H9 (cell line): ENCODE measurements at regions not wholly inside any gene's neighbourhood (a gene's known extent, or its start where the extent isn't known, plus 50 kb on each side); places are given as distances from the start of the nearest gene placed in this dataset.

Source experiments
- DNase-seq: peaks from one replicate; pipeline ENCODE4 v3.0.0-alpha.2; 2017
- H2AFZ ChIP-seq: one replicate; pipeline ENCODE4 v1.6.1; 2013; ENCODE audit warnings: mild to moderate bottlenecking, low read length, control low read depth, moderate library complexity
- H2AK5ac ChIP-seq: 2 replicates; pipeline ENCODE4 v1.6.1; 2013; ENCODE audit warnings: low read length, control low read depth, mixed read lengths; ENCODE audit not compliant: insufficient read length
- H2BK120ac ChIP-seq: one replicate; pipeline ENCODE4 v1.6.1; 2013; ENCODE audit warnings: low read depth, mild to moderate bottlenecking, low read length, control low read depth, inconsistent platforms; ENCODE audit not compliant: poor library complexity, severe bottlenecking
- H2BK12ac ChIP-seq: 2 replicates; pipeline ENCODE4 v1.6.1; 2013; ENCODE audit warnings: low read length, control low read depth, mixed read lengths, low read depth; ENCODE audit not compliant: insufficient read length
- H2BK15ac ChIP-seq: 2 replicates; pipeline ENCODE4 v1.6.1; 2013; ENCODE audit warnings: low read depth, low read length, control low read depth
- H2BK20ac ChIP-seq: one replicate; pipeline ENCODE4 v1.6.1; 2013; ENCODE audit warnings: low read depth, mild to moderate bottlenecking, low read length, control low read depth, inconsistent platforms; ENCODE audit not compliant: poor library complexity, severe bottlenecking
- H2BK5ac ChIP-seq: 2 replicates; pipeline ENCODE4 v1.6.1; 2013; ENCODE audit warnings: low read length, control low read depth, mixed read lengths; ENCODE audit not compliant: insufficient read length
- H3K14ac ChIP-seq: 2 replicates; pipeline ENCODE4 v1.6.1; 2013; ENCODE audit warnings: low read length, control low read depth; ENCODE audit not compliant: insufficient read depth
- H3K18ac ChIP-seq: 2 replicates; pipeline ENCODE4 v1.6.1; 2013; ENCODE audit warnings: low read depth, mild to moderate bottlenecking, mixed read lengths, low read length, control low read depth; ENCODE audit not compliant: insufficient read length
- H3K23ac ChIP-seq: 2 replicates; pipeline ENCODE4 v1.6.1; 2013; ENCODE audit warnings: low read length, control low read depth, mixed read lengths, low read depth; ENCODE audit not compliant: insufficient read length
- H3K23me2 ChIP-seq: 2 replicates; pipeline ENCODE4 v1.6.1; 2013; ENCODE audit warnings: low read depth, mild to moderate bottlenecking, mixed read lengths, low read length, control low read depth; ENCODE audit not compliant: insufficient read length, poor library complexity, severe bottlenecking
- H3K27ac ChIP-seq: 2 replicates; pipeline ENCODE4 v1.5.1; 2013; ENCODE audit warnings: low read length, control low read depth, mixed read lengths, low read depth; ENCODE audit not compliant: insufficient read length
- H3K27me3 ChIP-seq: 2 replicates; pipeline ENCODE4 v1.6.1; 2013; ENCODE audit warnings: low read length, control low read depth, inconsistent platforms; ENCODE audit not compliant: insufficient read depth
- H3K4ac ChIP-seq: 2 replicates; pipeline ENCODE4 v1.6.1; 2013; ENCODE audit warnings: low read depth, mild to moderate bottlenecking, control low read depth, inconsistent platforms, low read length, moderate library complexity
- H3K4me1 ChIP-seq: 2 replicates; pipeline ENCODE4 v1.6.1; 2013; ENCODE audit warnings: low read length, control low read depth, inconsistent platforms; ENCODE audit not compliant: insufficient read depth
- H3K4me2 ChIP-seq: 2 replicates; pipeline ENCODE4 v1.6.1; 2013; ENCODE audit warnings: low read length, control low read depth, mixed read lengths; ENCODE audit not compliant: insufficient read length, insufficient read depth
- H3K56ac ChIP-seq: 2 replicates; pipeline ENCODE4 v1.6.1; 2013; ENCODE audit warnings: low read depth, mild to moderate bottlenecking, mixed read lengths, low read length, control low read depth; ENCODE audit not compliant: insufficient read length
- H3K79me1 ChIP-seq: 2 replicates; pipeline ENCODE4 v1.6.1; 2013; ENCODE audit warnings: low read depth, mild to moderate bottlenecking, moderate library complexity, low read length, control low read depth, inconsistent platforms; ENCODE audit not compliant: insufficient read depth, poor library complexity, severe bottlenecking
- H3K79me2 ChIP-seq: 2 replicates; pipeline ENCODE4 v1.6.1; 2013; ENCODE audit warnings: low read length, control low read depth, inconsistent platforms; ENCODE audit not compliant: insufficient read depth
- H3K9ac ChIP-seq: 2 replicates; pipeline ENCODE4 v1.6.1; 2013; ENCODE audit warnings: low read length, control low read depth, mixed read lengths; ENCODE audit not compliant: insufficient read length; ENCODE audit errors: extremely low read depth
- H3K9me3 ChIP-seq: one replicate; pipeline ENCODE4 v1.6.1; 2013; ENCODE audit warnings: low read depth, low read length, inconsistent platforms; ENCODE audit not compliant: control insufficient read depth
- H3T11ph ChIP-seq: one replicate; pipeline ENCODE4 v1.6.1; 2013; ENCODE audit warnings: mild to moderate bottlenecking, low read length, control low read depth, inconsistent platforms
- H4K20me1 ChIP-seq: one replicate; pipeline ENCODE4 v1.6.1; 2013; ENCODE audit not compliant: control insufficient read depth, insufficient read length, insufficient read depth
- H4K5ac ChIP-seq: 2 replicates; pipeline ENCODE4 v1.6.1; 2013; ENCODE audit warnings: low read depth, mild to moderate bottlenecking, mixed read lengths, low read length, control low read depth; ENCODE audit not compliant: insufficient read length
- H4K8ac ChIP-seq: replicated peaks from 2 replicates; pipeline ENCODE4 v1.6.1; 2013; ENCODE audit warnings: low read length, control low read depth, mixed read lengths, low read depth; ENCODE audit not compliant: insufficient read length
- H4K91ac ChIP-seq: 2 replicates; pipeline ENCODE4 v1.6.1; 2013; ENCODE audit warnings: low read depth, mild to moderate bottlenecking, moderate library complexity, mixed read lengths, low read length, control low read depth; ENCODE audit not compliant: insufficient read length
- H3K27ac Mint-ChIP-seq, 3 experiments: 2 replicates in 2 of 3; 3 replicates in 1 of 3; pipeline ENCODE4 v1.8.0; 2020 to 2021; ENCODE audit warnings: mixed read lengths in 3 of 3, mild to moderate bottlenecking in 1 of 3, moderate library complexity in 1 of 3
- H3K27me3 Mint-ChIP-seq: 2 replicates; pipeline ENCODE4 v1.8.0; 2021; ENCODE audit warnings: low read depth, mild to moderate bottlenecking, moderate library complexity, mixed read lengths
- H3K36me3 Mint-ChIP-seq, 3 experiments: 2 replicates in 2 of 3; 3 replicates in 1 of 3; pipeline ENCODE4 v1.8.0; 2020 to 2021; ENCODE audit warnings: low read depth in 3 of 3, mixed read lengths in 3 of 3; ENCODE audit not compliant: insufficient read depth in 1 of 3
- H3K4me1 Mint-ChIP-seq, 2 experiments: 2 replicates each; pipeline ENCODE4 v1.8.0; 2020; ENCODE audit warnings: mixed read lengths in 2 of 2
- H3K4me3 Mint-ChIP-seq, 2 experiments: 2 replicates in 1 of 2; 3 replicates in 1 of 2; pipeline ENCODE4 v1.8.0; 2020 to 2021; ENCODE audit warnings: mild to moderate bottlenecking in 2 of 2, mixed read lengths in 2 of 2, moderate library complexity in 1 of 2
- H3K9me3 Mint-ChIP-seq, 2 experiments: 2 replicates in 1 of 2; 3 replicates in 1 of 2; pipeline ENCODE4 v1.8.0; 2020; ENCODE audit warnings: mild to moderate bottlenecking in 2 of 2, mixed read lengths in 2 of 2, moderate library complexity in 1 of 2
- WGBS: extraction: QIAGEN DNeasy Blood & Tissue Kit; methylation state at CpG from one replicate; pipeline ENCODE4 v1.1.7; 2013; ENCODE audit warnings: missing lambda C conversion rate, low lambda C conversion rate, mixed read lengths; ENCODE audit not compliant: insufficient read length; ENCODE audit errors: extremely low coverage; 5-methylcytosine and 5-hydroxymethylcytosine counted together
- TF ChIP-seq, protein P1 (sequence below): fragments of 200-600 bp; sonication (generic); conservative IDR thresholded peaks from 3 replicates; pipeline ENCODE4 v1.8.0; 2021; ENCODE audit warnings: antibody characterized with exemption, mild to moderate bottlenecking

- Histone ChIP-seq H2BK15ac (no peak overlapping the region), H3K56ac (no peak overlapping the region), H2AFZ (no peak overlapping the region), H3K14ac (no peak overlapping the region), H3K23me2 (no peaks in the 10 kb centered on the region), H3K23ac (no peak overlapping the region), H3K79me1 (no peaks in the 10 kb centered on the region), H3K9ac (no peak overlapping the region), H2BK5ac (no peak overlapping the region), H2BK12ac (no peak overlapping the region), H3K27ac (no peak overlapping the region), H4K8ac (no peak overlapping the region), H2AK5ac (no peak overlapping the region), H2BK120ac (no peak overlapping the region), H3K18ac (no peak overlapping the region), H3K9me3 (no peaks in the 10 kb centered on the region), H4K5ac (no peak overlapping the region), H3K4me2 (no peak overlapping the region), H3T11ph (no peak overlapping the region), H3K4ac (no peak overlapping the region), H3K27me3 (no peaks in the 10 kb centered on the region), H4K20me1 (no peaks in the 10 kb centered on the region), H3K79me2 (no peaks in the 10 kb centered on the region), H3K4me1 (no peaks in the 10 kb centered on the region), H2BK20ac (no peak overlapping the region), H4K91ac (no peak overlapping the region)
- WGBS, result no CpG with 5 or more reads among the region's 16 CpGs
- H3K27me3 Mint-ChIP-seq, result peaks cover 7% of the 10 kb centered on the region
- TF ChIP-seq, protein P1, sequence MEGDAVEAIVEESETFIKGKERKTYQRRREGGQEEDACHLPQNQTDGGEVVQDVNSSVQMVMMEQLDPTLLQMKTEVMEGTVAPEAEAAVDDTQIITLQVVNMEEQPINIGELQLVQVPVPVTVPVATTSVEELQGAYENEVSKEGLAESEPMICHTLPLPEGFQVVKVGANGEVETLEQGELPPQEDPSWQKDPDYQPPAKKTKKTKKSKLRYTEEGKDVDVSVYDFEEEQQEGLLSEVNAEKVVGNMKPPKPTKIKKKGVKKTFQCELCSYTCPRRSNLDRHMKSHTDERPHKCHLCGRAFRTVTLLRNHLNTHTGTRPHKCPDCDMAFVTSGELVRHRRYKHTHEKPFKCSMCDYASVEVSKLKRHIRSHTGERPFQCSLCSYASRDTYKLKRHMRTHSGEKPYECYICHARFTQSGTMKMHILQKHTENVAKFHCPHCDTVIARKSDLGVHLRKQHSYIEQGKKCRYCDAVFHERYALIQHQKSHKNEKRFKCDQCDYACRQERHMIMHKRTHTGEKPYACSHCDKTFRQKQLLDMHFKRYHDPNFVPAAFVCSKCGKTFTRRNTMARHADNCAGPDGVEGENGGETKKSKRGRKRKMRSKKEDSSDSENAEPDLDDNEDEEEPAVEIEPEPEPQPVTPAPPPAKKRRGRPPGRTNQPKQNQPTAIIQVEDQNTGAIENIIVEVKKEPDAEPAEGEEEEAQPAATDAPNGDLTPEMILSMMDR, result no peak
- H3K4me1 Mint-ChIP-seq, result no peaks in the 10 kb centered on the region
- peak; percentile 15 for DNase-seq
- H3K27ac Mint-ChIP-seq, result no peak overlapping the region
- H3K4me3 Mint-ChIP-seq, result no peak overlapping the region
- no peaks in the 10 kb centered on the region; a peak in 1 of 5 replicates for H3K9me3 Mint-ChIP-seq
- H3K36me3 Mint-ChIP-seq, result no peaks in the 10 kb centered on the region
These were observed 115.5 kb downstream of the KIF26A start for GRCh38 chr14:104253901-104254353.
